ENCODE measurements at regions not wholly inside any gene's neighbourhood (a gene's known extent, or its start where the extent isn't known, plus 50 kb on each side); places are given as distances from the start of the nearest gene placed in this dataset.

DNA sequence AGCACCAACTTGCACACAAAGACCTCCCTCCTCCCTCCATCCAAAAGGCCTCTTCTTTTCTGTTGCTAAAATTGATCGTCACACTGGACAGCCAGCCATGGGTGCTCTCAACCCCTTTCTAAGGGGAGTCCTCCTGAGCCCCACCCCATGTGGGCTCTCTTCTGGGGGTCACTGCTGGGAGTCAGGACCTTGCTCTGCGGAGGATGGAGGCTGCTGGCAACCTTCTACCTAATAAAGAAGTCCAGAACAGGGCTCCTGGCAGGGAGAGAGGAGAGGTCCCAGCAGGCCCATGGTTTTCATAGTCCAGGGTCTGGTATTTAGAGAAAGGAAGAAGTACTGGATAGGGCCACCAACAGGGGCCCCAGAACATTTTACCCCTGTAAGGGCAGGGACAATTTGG, 67.6 kb upstream of the OTOS start:
- Mint-ChIP-seq H3K27me3 (peaks cover 16 to 17% of the 10 kb centered on the region in 2 donors), H3K4me1 (no peaks in the 10 kb centered on the region), H3K4me3 (no peak overlapping the region), H3K36me3 (no peaks in the 10 kb centered on the region), H3K27ac (no peak overlapping the region), H3K9me3 (no peaks in the 10 kb centered on the region)
- H3K27me3 ChIP-seq (replicated peaks in 1 of 2; ENCODE audit: control insufficient read depth in 2 of 2, extremely low read depth in 1 of 2, insufficient read depth in 2 of 2, low read length in 1 of 2), result peaks cover 0 to 52% of the 10 kb centered on the region in 2 experiments
- H3K9me3 ChIP-seq, result no peaks in the 10 kb centered on the region
- ATAC-seq (replicated peaks in 1 of 4), result no peak
- no peaks in the 10 kb centered on the region for H3K4me1 ChIP-seq (ENCODE audit: control insufficient read depth in 1 of 2, extremely low read depth in 1 of 2, insufficient read depth in 2 of 2, low read length in 2 of 2)
- H3K36me3 ChIP-seq (ENCODE audit: control insufficient read depth in 2 of 2, extremely low read depth in 1 of 2, insufficient read depth in 1 of 2, low read length in 1 of 2), result no peaks in the 10 kb centered on the region
- 80% methylated on average over 1 of the region's 2 CpGs for WGBS (ENCODE audit: insufficient coverage)
- no peak overlapping the region for H3K27ac ChIP-seq (ENCODE audit: low read length)
- CTCF ChIA-PET, result no interaction called here
- DNase-seq, result no peak
- H3K4me3 ChIP-seq (ENCODE audit: control insufficient read depth in 1 of 2, extremely low read depth in 1 of 2, low read length in 1 of 2), result no peak overlapping the region
- POLR2A ChIA-PET, result no interaction called here

DNA sequence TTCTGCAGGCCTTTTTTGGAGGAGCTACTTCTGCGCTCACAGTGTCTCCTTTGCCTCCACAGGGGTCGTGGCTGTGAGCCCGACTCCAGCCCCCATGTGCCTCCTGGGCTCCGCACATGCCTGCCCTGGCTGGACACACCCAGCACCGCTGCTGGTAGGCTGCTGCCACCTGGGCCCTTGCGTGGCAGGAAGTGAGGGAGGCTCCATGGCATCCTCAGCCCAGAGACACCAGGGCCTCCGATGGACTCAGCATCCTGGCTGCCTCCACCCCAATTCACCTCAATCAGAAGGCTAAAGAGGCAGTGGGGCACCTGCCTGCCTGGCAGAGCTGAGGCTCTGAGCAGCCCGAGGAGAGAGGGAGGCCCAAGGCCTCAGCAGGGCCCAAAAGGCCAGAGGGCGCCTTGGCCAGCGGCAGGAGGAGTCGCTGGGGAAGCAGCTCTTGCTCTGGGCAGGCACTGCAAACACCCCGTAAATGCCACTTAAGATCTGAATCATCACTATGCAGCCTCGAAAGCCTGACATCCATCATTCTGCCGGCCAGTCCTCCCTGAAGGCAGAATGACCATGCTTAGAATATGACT, 68.3 kb upstream of the OTOS start:
- Mint-ChIP-seq H3K27me3 (peaks cover 13 to 14% of the 10 kb centered on the region in 2 donors), H3K4me1 (no peaks in the 10 kb centered on the region)
- no peaks in the 10 kb centered on the region for H3K4me1 ChIP-seq (ENCODE audit: control insufficient read depth in 1 of 2, extremely low read depth in 1 of 2, insufficient read depth in 2 of 2, low read length in 2 of 2)

DNA sequence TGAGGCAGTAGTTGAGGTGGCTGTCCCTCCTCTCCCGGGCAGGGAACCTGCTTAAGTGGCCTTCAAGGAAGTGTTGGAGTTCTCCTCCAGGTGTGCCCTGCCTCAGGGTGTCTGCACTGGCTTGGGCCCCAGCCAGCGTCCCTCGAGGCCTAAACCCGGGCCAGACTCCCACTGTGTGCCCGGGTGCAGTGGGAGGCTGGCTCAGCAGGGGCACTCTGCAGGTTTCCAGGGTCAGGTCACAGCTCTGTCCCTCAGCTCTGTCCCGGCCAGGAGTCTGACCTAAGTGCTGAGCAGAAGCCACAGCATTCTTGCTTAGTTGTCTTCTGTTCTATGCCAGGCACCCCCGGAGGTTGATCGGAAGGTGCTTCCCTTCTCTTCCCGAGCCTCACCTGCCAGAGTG, 69.0 kb upstream of the OTOS start:
- Histone ChIP-seq H3K4me1 (ENCODE audit: control insufficient read depth in 1 of 2, extremely low read depth in 1 of 2, insufficient read depth in 2 of 2, low read length in 2 of 2) (no peaks in the 10 kb centered on the region), H3K27ac (ENCODE audit: low read length) (no peak overlapping the region), H3K4me3 (ENCODE audit: control insufficient read depth in 1 of 2, extremely low read depth in 1 of 2, low read length in 1 of 2) (no peak overlapping the region), H3K27me3 (replicated peaks in 1 of 2; ENCODE audit: control insufficient read depth in 2 of 2, extremely low read depth in 1 of 2, insufficient read depth in 2 of 2, low read length in 1 of 2) (peaks cover 0 to 47% of the 10 kb centered on the region in 2 experiments), H3K9me3 (no peaks in the 10 kb centered on the region), H3K36me3 (ENCODE audit: control insufficient read depth in 2 of 2, extremely low read depth in 1 of 2, insufficient read depth in 1 of 2, low read length in 1 of 2) (no peaks in the 10 kb centered on the region)
- H3K27ac Mint-ChIP-seq, result no peak overlapping the region
- H3K36me3 Mint-ChIP-seq, result no peaks in the 10 kb centered on the region
- no peak for ATAC-seq (replicated peaks in 1 of 4)
- 86% methylated on average over 8 of the region's 9 CpGs for WGBS (ENCODE audit: insufficient coverage)
- H3K4me3 Mint-ChIP-seq, result no peak overlapping the region
- no peak for DNase-seq
- no peaks in the 10 kb centered on the region for H3K9me3 Mint-ChIP-seq
- ChIA-PET POLR2A (no interaction called here), CTCF (interaction anchor here in 1 of 2 donors (0.6 kb wide), 1 partner anchor 1641 kb away, joined by 3 read pairs; no protein-coding TSS in a partner anchor)
- H3K4me1 Mint-ChIP-seq, result no peaks in the 10 kb centered on the region
- H3K27me3 Mint-ChIP-seq, result peaks cover 10 to 11% of the 10 kb centered on the region in 2 donors

More for the DNA sequence above, 68.3 kb upstream of the OTOS start:
- Histone ChIP-seq H3K27me3 (replicated peaks in 1 of 2; ENCODE audit: control insufficient read depth in 2 of 2, extremely low read depth in 1 of 2, insufficient read depth in 2 of 2, low read length in 1 of 2) (peaks cover 0 to 50% of the 10 kb centered on the region in 2 experiments), H3K4me3 (ENCODE audit: control insufficient read depth in 1 of 2, extremely low read depth in 1 of 2, low read length in 1 of 2) (no peak overlapping the region), H3K36me3 (ENCODE audit: control insufficient read depth in 2 of 2, extremely low read depth in 1 of 2, insufficient read depth in 1 of 2, low read length in 1 of 2) (no peaks in the 10 kb centered on the region), H3K27ac (ENCODE audit: low read length) (no peak overlapping the region), H3K9me3 (no peaks in the 10 kb centered on the region)
- ATAC-seq (replicated peaks in 1 of 4) (no peak), DNase-seq (no peak)
- CTCF ChIA-PET, result no interaction called here
- Mint-ChIP-seq H3K4me3 (no peak overlapping the region), H3K27ac (no peak overlapping the region), H3K9me3 (no peaks in the 10 kb centered on the region), H3K36me3 (no peaks in the 10 kb centered on the region)
- POLR2A ChIA-PET, result no interaction called here
- 78% methylated on average over 13 of the region's 14 CpGs for WGBS (ENCODE audit: insufficient coverage)

DNA sequence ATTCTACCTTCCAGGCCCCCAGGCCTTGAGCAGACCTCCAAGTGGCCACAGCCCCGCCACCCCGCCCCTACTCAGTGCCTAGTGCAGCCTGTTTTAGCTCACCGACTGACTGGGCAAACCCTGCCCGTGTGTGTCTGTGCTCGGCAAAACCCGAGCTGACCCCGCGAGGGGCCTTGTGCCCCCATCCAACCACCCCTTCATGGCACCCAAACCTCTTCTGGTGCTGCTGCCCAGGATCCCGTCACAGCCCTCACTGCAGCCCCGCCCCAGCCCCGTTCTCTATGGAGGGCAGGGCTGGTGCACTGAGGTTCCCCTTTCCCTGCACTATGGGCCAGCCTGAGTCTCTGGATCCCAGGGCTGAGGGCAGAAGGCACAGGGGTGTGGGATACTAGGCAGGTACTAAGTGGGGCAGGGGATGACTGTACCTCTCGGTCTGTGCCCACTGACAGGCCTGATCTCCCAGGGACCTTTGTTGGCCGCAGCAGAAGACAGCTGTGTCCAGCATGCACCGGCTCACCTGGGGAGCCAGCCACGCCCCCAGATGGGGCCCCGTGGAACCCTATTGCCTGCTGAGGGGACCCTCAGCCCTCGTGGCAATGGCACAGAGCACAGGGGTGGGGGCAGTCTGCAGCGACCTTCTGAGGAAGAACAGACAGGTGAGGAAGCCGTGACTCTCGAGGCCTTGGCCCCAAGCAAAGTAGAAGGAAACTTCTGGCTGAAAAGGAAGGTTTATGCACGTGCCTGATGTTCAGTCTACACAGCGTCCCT, 69.9 kb upstream of the OTOS start:
- DNase-seq, result no peak
- Mint-ChIP-seq H3K9me3 (no peaks in the 10 kb centered on the region), H3K4me3 (no peak overlapping the region), H3K36me3 (no peaks in the 10 kb centered on the region), H3K27ac (no peak overlapping the region), H3K27me3 (peaks cover 4% of the 10 kb centered on the region in 2 donors), H3K4me1 (no peaks in the 10 kb centered on the region)
- Histone ChIP-seq H3K4me1 (ENCODE audit: control insufficient read depth in 1 of 2, extremely low read depth in 1 of 2, insufficient read depth in 2 of 2, low read length in 2 of 2) (no peaks in the 10 kb centered on the region), H3K27ac (ENCODE audit: low read length) (no peak overlapping the region), H3K27me3 (replicated peaks in 1 of 2; ENCODE audit: control insufficient read depth in 2 of 2, extremely low read depth in 1 of 2, insufficient read depth in 2 of 2, low read length in 1 of 2) (peaks cover 0 to 40% of the 10 kb centered on the region in 2 experiments), H3K36me3 (ENCODE audit: control insufficient read depth in 2 of 2, extremely low read depth in 1 of 2, insufficient read depth in 1 of 2, low read length in 1 of 2) (no peaks in the 10 kb centered on the region), H3K4me3 (ENCODE audit: control insufficient read depth in 1 of 2, extremely low read depth in 1 of 2, low read length in 1 of 2) (no peak overlapping the region), H3K9me3 (no peaks in the 10 kb centered on the region)
- ChIA-PET CTCF (interaction anchor here in 1 of 2 donors (0.6 kb wide), 1 partner anchor 1640 kb away, joined by 3 read pairs; no protein-coding TSS in a partner anchor), POLR2A (no interaction called here)
- no peak for ATAC-seq (replicated peaks in 1 of 4)
- WGBS (ENCODE audit: insufficient coverage), result 77% methylated on average over 18 of the region's 22 CpGs

DNA sequence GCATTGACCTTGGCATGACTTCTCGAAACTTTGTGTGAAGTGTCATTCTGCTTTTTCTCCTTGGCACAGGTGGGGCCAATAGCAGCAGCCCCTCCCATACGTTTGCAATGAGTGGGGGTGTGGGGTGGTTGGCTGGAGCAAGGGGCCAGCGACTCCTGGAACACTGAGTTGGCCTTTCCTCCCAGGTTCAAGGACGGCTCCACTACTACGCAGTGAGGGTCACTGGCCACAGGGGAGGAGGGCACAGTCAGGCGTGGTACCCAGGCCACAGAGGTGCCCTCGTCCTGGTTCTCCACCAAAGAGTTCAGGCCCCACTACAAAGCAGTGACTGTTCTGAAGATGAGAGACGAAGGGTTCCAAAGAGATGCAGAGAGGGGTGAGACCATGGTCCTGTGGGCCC, 70.6 kb upstream of the OTOS start:
- H3K4me3 Mint-ChIP-seq, result no peak overlapping the region
- DNase-seq (no peak), ATAC-seq (replicated peaks in 1 of 4) (no peak)
- ChIA-PET POLR2A (no interaction called here), CTCF (no interaction called here)
- H3K9me3 ChIP-seq, result no peaks in the 10 kb centered on the region
- no peak overlapping the region for H3K4me3 ChIP-seq (ENCODE audit: control insufficient read depth in 1 of 2, extremely low read depth in 1 of 2, low read length in 1 of 2)
- H3K36me3 Mint-ChIP-seq, result no peaks in the 10 kb centered on the region
- no peaks in the 10 kb centered on the region for H3K9me3 Mint-ChIP-seq
- no peaks in the 10 kb centered on the region for H3K4me1 ChIP-seq (ENCODE audit: control insufficient read depth in 1 of 2, extremely low read depth in 1 of 2, insufficient read depth in 2 of 2, low read length in 2 of 2)
- H3K27me3 Mint-ChIP-seq, result peaks cover 0 to 4% of the 10 kb centered on the region in 2 donors
- H3K27ac ChIP-seq (ENCODE audit: low read length), result no peak overlapping the region
- no peak overlapping the region for H3K27ac Mint-ChIP-seq
- H3K36me3 ChIP-seq (ENCODE audit: control insufficient read depth in 2 of 2, extremely low read depth in 1 of 2, insufficient read depth in 1 of 2, low read length in 1 of 2), result no peaks in the 10 kb centered on the region
- WGBS (ENCODE audit: insufficient coverage), result 84% methylated on average over 5 of the region's 8 CpGs
- no peaks in the 10 kb centered on the region for H3K4me1 Mint-ChIP-seq
- peaks cover 0 to 44% of the 10 kb centered on the region in 2 experiments for H3K27me3 ChIP-seq (replicated peaks in 1 of 2; ENCODE audit: control insufficient read depth in 2 of 2, extremely low read depth in 1 of 2, insufficient read depth in 2 of 2, low read length in 1 of 2)

DNA sequence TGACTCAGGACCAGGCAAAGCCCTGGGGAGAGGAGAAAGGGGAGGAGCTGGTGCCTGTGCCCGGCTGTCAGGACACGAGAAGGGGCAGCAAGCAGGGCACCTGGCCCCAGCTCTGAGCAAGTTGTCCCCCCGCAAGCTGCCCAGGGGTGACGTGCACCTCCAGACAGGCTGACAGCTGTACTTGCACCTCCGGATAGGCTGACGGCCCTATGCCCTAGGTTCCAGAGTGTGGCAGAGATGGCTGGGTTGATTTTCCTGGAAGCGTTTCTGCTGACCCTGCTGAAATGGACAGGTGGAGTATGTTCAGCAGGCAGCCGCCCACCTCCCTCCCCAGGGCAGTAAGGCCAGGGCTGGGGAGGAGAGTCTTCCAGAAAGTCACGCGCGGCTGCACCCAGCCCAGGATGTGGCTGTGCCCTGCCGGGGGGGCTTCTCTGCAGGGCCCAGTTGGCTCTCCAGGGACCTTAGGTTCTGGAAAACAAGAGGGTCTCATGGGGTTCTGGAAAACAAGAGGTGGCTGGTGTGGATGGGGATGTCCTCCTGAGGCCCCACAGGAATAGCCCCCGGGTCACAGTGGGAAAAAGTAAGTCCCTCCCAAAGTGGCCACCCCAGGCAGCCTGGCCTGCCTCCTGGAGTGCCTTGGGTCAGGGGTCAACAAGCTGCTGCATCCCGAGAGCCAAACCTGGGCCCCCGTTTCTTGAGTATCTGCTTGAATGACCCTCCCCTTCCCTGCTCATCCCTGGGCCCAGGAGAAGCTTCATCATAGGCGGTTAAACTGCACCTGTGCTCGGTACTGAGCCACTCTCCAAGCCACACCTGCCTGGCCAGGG, 71.4 kb upstream of the OTOS start:
- Mint-ChIP-seq H3K27ac (no peak overlapping the region), H3K4me3 (no peak overlapping the region), H3K4me1 (no peaks in the 10 kb centered on the region), H3K9me3 (no peaks in the 10 kb centered on the region), H3K36me3 (no peaks in the 10 kb centered on the region), H3K27me3 (peaks cover 0 to 4% of the 10 kb centered on the region in 2 donors)
- ChIA-PET POLR2A (no interaction called here), CTCF (no interaction called here)
- DNase-seq (no peak), ATAC-seq (replicated peaks in 1 of 4) (no peak)
- peaks cover 0 to 44% of the 10 kb centered on the region in 2 experiments for H3K27me3 ChIP-seq (replicated peaks in 1 of 2; ENCODE audit: control insufficient read depth in 2 of 2, extremely low read depth in 1 of 2, insufficient read depth in 2 of 2, low read length in 1 of 2)
- 79% methylated on average over 14 of the region's 17 CpGs for WGBS (ENCODE audit: insufficient coverage)
- no peaks in the 10 kb centered on the region for H3K9me3 ChIP-seq
- no peak overlapping the region for H3K4me3 ChIP-seq (ENCODE audit: control insufficient read depth in 1 of 2, extremely low read depth in 1 of 2, low read length in 1 of 2)
- H3K27ac ChIP-seq (ENCODE audit: low read length), result no peak overlapping the region
- H3K4me1 ChIP-seq (ENCODE audit: control insufficient read depth in 1 of 2, extremely low read depth in 1 of 2, insufficient read depth in 2 of 2, low read length in 2 of 2), result no peaks in the 10 kb centered on the region
- H3K36me3 ChIP-seq (ENCODE audit: control insufficient read depth in 2 of 2, extremely low read depth in 1 of 2, insufficient read depth in 1 of 2, low read length in 1 of 2), result no peaks in the 10 kb centered on the region
